GM12864 (cell line): ENCODE measurements at regions not wholly inside any gene's neighbourhood (a gene's known extent, or its start where the extent isn't known, plus 50 kb on each side); places are given as distances from the start of the nearest gene placed in this dataset.

ENCODE experiments used
- DNase-seq: peaks from one replicate; pipeline ENCODE4 v3.0.0-alpha.2; 2011; ENCODE audit warnings: low read depth
- H3K4me3 ChIP-seq: 2 replicates; pipeline ENCODE4 v1.5.1; 2011; ENCODE audit warnings: mild to moderate bottlenecking, low read depth, low read length, control low read depth
- TF ChIP-seq, protein P1 (sequence below): IDR thresholded peaks from 2 replicates; pipeline ENCODE4 v1.5.1; 2011; ENCODE audit warnings: low read depth, mild to moderate bottlenecking, moderate library complexity, low read length, control low read depth, inconsistent platforms; ENCODE audit errors: missing control alignments

GRCh38 chr12:115468087-115468510 is 784.1 kb upstream of the TBX3 start:
- DNase-seq: no peak
- TF ChIP-seq, protein P1, sequence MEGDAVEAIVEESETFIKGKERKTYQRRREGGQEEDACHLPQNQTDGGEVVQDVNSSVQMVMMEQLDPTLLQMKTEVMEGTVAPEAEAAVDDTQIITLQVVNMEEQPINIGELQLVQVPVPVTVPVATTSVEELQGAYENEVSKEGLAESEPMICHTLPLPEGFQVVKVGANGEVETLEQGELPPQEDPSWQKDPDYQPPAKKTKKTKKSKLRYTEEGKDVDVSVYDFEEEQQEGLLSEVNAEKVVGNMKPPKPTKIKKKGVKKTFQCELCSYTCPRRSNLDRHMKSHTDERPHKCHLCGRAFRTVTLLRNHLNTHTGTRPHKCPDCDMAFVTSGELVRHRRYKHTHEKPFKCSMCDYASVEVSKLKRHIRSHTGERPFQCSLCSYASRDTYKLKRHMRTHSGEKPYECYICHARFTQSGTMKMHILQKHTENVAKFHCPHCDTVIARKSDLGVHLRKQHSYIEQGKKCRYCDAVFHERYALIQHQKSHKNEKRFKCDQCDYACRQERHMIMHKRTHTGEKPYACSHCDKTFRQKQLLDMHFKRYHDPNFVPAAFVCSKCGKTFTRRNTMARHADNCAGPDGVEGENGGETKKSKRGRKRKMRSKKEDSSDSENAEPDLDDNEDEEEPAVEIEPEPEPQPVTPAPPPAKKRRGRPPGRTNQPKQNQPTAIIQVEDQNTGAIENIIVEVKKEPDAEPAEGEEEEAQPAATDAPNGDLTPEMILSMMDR: no peak
- no peak overlapping the region for H3K4me3 ChIP-seq

- no peak overlapping the region for H3K4me3 ChIP-seq
- TF ChIP-seq, protein P1: no peak
- no peak for DNase-seq
Observed at GRCh38 chr12:115467531-115467930, 783.6 kb upstream of the TBX3 start.

GRCh38 chr12:115466076-115466475 is 782.1 kb upstream of the TBX3 start:
- H3K4me3 ChIP-seq: no peak overlapping the region
- TF ChIP-seq, protein P1: no peak
- DNase-seq: no peak

DNA sequence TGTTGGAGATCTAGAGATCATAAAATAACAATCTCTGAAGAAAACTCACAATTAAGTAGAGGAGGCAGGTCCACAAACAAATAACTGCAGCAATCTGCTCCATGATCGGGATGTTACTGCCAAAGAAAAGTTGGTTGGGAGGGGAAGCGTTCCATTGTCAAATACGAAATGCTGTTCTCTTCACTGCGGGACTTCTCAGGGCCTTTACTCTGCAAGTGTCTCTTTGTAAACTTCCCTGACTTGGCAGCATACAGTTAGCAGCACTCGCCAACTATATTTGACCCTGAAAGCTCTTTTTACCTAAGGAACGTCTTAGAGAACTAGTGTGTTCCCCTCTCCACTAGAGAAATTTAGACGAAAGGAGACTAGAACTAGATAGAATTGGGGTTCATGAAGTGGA is 780.7 kb upstream of the TBX3 start:
- TF ChIP-seq, protein P1: no peak
- H3K4me3 ChIP-seq: no peak overlapping the region
- no peak for DNase-seq

DNA sequence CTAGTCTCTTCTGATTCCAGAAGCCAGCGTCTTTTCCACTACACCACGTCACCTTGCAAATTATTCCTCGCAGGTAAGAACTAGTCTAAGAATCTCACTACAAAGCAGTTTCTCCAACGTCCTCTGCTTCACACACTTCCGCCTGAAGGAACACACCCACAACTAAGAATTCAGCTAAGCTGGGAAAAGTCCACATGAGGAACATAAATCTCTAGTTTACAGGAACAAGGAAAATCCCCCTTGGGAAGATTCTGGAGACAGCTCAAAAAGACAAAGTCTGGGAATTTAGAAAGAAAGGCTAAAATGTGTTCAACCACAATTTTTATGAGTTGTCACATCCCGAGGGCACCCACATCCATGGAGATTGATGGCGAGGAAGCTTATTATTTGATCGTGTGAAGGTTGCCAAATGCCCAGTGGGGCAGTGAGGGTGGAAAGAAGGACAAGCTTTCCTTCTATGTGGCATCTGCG is 780.2 kb upstream of the TBX3 start:
- no peak overlapping the region for H3K4me3 ChIP-seq
- TF ChIP-seq, protein P1: no peak
- DNase-seq: no peak

DNA sequence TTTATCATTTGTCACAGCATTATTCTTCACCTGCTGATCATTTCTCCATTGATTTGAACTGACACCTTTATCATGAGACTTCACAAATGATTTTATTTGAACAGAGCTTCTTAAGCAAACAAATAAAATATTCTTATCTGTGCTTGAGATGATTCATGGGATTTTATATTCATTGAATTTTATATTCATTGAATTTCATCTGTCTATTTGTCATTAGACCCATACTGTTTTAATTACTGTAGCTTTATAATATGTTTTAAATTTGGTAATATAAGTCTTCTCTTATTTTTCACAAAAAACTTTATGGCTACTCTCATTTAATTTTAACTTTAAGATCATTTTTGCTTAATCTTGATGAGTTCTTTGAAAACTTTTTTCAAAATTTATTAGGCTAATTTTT is 777.4 kb upstream of the TBX3 start:
- H3K4me3 ChIP-seq: no peak overlapping the region
- TF ChIP-seq, protein P1: no peak
- DNase-seq: no peak

GRCh38 chr12:115457798-115458197 is 773.8 kb upstream of the TBX3 start:
- no peak overlapping the region for H3K4me3 ChIP-seq
- no peak for DNase-seq
- TF ChIP-seq, protein P1: no peak
